D721Med (cell line): ENCODE measurements at regions not wholly inside any gene's neighbourhood (a gene's known extent, or its start where the extent isn't known, plus 50 kb on each side); places are given as distances from the start of the nearest gene placed in this dataset.

Experiments
- DNase-seq: peaks from one replicate; pipeline ENCODE4 v3.0.0; 2011; ENCODE audit warnings: low spot score; ENCODE audit not compliant: insufficient read length
- FAIRE-seq: peaks from 2 replicates; lab custom pipeline; 2011; peaks lifted over from hg19 to GRCh38; lab: Jason Lieb, UNC
- CTCF ChIP-seq: IDR thresholded peaks from 2 replicates; pipeline ENCODE4 v1.5.1; 2012; ENCODE audit warnings: mild to moderate bottlenecking, control low read depth; ENCODE audit not compliant: insufficient read depth; ENCODE audit errors: missing control alignments

DNA sequence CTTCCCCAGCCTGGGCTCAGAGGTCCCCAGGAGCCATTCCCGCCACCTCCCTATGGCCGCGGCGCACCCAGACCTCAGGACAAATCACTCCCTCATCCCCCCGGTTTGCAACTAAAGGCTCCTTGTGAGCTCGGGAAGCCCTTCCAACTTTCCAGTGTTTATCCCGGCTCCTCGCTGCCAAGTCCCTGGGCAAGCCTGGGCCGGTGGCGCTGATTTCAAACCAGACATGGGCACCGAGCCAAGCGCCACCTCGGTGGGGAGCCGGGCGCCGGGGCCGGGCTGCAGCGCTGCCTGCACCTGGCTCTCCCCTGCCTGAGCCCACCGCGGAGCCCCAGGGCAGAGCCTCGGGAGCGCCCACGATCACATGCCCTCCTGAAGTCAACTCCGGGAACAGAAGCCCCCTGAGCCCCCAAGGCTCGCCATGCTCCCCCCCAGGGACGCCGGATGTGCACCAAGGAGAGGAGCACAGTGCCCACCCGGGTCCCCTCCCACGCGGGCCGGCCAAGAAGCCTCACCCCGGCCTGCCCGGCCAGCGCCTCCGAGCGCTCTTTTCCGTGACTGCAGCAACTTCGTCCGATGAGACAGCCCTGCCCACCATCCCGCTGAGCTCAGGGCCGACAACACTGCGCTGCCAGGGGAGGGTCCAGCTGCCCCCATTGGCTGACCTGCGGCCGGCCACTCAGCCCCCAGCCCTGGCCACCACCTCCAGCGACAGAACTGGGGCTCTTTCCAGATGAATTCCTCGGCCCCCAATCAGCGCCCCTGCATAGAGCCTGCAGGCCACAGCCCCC lies 50.0 kb downstream of the NCOR2 start:
- DNase-seq (no peak), FAIRE-seq (no peak)
- TF ChIP-seq CTCF: no peak

DNA sequence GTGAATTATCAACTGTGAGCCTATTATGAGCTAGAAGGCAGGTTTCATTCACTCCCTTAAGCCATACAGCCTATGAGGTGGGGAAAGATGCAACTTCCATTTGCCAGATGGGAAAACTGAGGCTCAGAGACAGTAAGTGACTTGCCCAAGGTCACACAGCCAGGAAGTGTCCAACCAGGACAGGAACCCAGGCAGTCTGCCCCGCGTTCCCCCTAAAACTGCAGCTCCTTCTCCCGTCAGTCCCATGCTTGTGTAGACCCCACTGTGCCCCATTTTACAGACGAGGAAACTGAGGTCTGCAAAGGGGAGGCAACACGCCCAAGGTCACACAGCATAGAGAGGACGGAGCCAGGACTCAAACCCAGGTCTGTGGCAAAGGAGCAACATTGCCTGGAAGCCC lies 50.6 kb downstream of the NCOR2 start:
- DNase-seq: no peak
- TF ChIP-seq CTCF: no peak
- no peak for FAIRE-seq

DNA sequence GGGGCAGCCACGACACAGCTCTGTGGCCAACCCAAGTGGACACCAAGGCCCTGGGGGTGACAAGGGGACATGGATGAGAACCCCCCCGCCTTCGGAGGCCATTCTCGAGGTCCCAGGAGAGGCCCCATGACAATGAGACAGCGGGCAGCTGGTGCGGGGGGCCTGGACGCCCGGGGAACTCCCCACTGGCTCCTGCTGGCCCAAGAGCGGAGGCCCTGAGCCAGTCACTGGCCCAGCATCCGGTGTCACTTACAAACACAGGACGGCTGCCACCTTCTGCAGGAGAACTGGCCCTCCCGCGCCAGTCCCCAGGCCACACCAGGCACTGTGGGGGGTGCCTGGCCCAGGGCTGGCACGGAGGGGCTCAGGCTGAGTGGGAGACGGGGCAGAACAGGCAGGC lies 51.4 kb downstream of the NCOR2 start:
- DNase-seq (no peak), FAIRE-seq (no peak)
- TF ChIP-seq CTCF: no peak

DNA sequence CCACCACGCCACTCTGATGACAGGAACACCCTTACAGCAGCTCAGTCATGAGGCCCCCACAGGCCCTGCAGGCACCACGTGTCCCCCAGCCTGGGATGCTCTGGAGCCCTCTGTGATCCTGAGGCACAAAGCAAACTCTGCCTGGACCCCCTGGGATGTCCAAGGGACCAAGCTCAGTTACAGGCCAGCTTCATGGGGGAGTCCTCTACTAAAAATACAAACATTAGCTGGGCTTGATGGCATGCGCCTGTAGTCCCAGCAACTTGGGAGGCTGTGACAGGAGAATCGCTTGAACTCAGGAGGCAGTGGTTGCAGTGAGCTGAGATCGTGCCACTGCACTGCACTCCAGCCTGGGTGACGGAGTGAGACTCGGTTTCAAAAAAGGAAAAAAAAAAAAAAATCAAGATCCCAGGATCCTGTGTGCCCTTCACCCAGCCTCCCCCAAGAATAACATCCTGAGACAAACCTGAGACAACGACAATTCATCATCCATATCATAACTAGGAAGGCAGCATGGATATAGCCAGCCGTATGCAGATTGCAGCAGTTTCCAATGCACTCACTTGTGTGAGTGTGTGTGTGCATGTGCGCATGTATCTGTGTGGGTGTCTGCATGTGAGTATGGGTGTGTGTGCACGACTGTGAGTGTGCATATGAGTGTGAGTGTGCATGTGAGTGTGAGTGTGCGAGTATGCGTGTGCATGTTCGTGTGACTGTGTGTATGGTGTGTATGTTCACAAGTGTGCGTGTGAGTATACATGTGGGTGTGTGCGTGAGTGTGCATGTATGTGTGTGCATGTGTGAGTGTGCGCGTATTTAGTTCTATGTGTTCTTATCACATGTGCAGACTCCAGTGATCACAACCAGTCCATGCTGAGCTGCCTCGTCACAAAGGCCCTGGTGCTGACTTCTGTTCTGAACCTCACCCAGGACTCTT lies 52.1 kb downstream of the NCOR2 start:
- DNase-seq (no peak), FAIRE-seq (no peak)
- no peak for TF ChIP-seq CTCF

DNA sequence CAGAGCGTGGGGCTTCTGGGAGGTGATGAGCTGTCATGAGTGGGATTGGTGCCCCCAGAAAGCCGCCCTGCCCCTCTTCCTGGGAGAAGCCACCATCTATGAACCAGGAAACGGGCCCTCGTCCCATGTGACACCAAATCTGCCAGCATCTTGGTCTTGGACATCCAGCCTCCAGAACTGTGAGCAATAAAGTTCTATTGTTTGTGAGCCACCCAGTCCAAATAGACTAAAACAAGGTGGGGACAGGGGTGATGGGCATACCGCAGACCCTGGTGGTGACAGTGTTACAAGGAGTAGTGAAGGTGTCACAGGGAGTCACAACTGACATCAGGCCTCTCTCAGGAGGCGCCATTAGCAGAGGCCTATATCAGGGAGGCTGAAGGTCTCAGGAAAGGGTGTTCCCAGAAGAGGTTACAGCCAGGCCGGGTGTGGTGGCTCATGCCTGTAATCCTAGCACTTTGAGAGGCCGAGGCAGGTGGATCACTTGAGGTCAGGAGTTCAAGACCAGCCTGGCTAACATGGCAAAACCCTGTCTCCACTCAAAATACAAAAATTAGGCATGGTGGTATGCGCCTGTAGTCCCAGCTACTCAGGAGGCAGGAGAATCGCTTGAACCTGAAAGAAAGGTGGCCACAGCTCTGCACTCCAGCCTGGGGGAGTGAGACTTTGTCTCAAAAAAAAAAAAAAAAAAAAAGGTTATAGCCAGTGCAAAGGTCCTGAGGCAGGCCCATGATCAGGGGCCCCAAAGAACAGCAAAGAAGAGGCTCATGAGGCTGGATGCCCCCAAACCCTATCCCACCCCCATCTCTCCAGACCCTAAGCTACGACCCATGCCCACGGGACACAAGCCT lies 53.0 kb downstream of the NCOR2 start:
- TF ChIP-seq CTCF: no peak

DNA sequence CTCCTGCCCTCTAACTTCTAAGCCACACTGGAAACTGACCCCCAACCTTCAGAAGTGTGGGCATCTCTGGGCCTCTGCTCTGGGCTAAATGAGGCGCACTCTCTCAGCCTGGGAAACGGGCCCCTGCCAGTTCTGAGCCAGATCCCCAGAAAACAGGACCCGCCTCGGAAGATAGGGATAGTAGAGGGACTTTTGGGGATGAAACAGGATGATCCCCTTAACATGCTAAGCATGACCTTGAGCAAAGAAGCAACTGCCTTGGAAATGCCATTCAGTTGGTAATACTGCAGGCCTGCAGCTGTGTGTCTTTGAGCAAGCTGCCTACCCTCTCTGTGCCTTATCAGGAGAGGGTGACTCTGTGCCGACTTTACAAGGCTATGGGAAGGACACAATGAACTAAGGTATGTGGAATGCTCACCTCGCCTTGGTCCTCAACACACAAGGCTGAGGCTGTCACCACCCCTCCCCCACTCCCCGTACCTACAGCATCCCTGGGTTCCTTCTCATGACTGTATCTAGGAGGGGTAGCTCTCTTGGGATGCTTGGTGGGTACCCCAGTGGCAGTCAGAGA lies 54.0 kb downstream of the NCOR2 start:
- DNase-seq: no peak
- FAIRE-seq: no peak
- TF ChIP-seq CTCF: no peak

More for the DNA sequence above, 53.0 kb downstream of the NCOR2 start:
- DNase-seq (no peak), FAIRE-seq (no peak)
